VCaP (cell line): ENCODE measurements at regions not wholly inside any gene's neighbourhood (a gene's known extent, or its start where the extent isn't known, plus 50 kb on each side); places are given as distances from the start of the nearest gene placed in this dataset.
"Not testable (repeated sequence)": the region's sequence is repeated elsewhere in the genome, so short reads cannot be mapped to it uniquely, and the experiment has no call there.

ENCODE experiments used
- H3K27ac ChIP-seq: fragments of 450-650 bp; 2 replicates; pipeline ENCODE4 v1.5.1; 2017
- TF ChIP-seq, protein P1 (sequence below): fragments of 450-650 bp; conservative IDR thresholded peaks from 2 replicates; pipeline ENCODE4 v1.5.1; 2017; ENCODE audit warnings: mild to moderate bottlenecking, moderate library complexity

DNA sequence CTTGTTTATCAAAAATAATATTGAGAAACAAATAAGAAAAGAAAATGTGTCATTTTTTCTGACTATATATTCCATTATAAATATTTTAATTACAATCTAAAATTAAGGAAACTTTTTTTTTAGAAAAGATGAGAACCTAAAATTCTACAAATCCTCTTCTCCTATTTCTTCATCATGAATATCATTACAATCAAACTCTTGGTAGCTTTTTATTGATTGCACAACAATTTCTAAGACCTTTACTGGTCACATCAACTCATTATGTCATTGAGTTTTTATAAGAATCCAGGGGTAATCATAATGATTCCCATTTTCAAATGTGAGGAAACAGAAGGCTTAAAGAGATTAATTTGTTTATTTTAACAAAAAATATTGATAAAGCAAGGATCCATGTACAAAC, 841.0 kb downstream of the FRK start:
- no peak overlapping the region for H3K27ac ChIP-seq
- TF ChIP-seq, protein P1, sequence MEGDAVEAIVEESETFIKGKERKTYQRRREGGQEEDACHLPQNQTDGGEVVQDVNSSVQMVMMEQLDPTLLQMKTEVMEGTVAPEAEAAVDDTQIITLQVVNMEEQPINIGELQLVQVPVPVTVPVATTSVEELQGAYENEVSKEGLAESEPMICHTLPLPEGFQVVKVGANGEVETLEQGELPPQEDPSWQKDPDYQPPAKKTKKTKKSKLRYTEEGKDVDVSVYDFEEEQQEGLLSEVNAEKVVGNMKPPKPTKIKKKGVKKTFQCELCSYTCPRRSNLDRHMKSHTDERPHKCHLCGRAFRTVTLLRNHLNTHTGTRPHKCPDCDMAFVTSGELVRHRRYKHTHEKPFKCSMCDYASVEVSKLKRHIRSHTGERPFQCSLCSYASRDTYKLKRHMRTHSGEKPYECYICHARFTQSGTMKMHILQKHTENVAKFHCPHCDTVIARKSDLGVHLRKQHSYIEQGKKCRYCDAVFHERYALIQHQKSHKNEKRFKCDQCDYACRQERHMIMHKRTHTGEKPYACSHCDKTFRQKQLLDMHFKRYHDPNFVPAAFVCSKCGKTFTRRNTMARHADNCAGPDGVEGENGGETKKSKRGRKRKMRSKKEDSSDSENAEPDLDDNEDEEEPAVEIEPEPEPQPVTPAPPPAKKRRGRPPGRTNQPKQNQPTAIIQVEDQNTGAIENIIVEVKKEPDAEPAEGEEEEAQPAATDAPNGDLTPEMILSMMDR, result no peak

DNA sequence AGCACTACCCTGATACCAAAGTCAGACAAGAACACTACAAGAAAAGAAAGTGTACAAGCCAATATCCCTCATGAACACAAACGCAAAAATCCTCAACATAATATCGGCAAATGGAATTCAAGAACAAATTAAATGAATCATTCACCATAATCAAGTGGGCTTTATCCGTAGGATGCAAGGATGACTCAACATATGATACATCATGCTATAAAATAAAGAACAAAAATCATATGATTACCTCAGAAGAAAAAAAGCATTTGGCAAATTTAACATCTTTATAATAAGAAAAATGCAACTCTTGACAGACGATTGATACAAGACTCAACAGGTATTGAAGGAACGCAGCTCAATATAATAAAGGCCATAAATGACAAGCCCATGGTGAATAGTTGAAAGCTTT, 843.9 kb downstream of the FRK start:
- H3K27ac ChIP-seq, result no peak overlapping the region
- TF ChIP-seq, protein P1, result no peak

DNA sequence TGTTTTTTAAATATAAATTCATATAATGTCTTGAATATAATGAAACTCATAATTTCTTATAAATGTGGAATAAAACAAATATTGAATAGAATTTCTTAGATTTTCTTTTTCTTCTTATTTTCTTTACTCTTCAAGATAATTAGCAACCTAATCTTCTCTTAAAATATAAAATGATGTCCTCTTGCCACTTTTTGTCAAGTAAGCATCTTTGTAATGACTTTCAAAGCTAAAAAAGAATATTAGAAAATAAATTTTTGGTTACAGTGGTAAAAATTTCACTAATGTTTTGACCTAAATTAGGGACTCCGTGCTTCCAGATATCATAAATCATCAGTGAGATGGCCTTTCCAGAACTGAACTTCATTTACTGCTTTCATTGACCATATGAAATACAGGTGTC, 846.4 kb downstream of the FRK start:
- TF ChIP-seq, protein P1, result no peak
- no peak overlapping the region for H3K27ac ChIP-seq

DNA sequence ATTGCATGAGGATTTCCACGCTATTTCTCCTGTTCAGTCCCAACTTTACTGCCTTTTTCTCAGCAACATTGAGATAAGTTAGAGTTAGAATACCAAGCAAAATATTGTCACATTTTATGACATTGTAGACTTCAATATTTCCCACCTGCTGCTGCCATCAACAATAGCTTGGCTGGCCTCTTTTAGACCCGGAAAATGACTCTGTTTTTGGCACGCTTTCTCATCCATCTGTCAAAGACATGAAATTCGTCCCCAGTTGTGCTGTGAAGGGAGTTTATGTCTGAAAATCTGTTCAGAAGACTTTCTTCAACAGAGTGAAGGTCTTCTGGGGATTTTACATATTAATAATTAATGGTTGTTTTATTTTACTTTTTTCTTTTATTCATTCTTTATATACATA, 857.3 kb downstream of the FRK start:
- H3K27ac ChIP-seq, result no peak overlapping the region
- TF ChIP-seq, protein P1, result no peak

DNA sequence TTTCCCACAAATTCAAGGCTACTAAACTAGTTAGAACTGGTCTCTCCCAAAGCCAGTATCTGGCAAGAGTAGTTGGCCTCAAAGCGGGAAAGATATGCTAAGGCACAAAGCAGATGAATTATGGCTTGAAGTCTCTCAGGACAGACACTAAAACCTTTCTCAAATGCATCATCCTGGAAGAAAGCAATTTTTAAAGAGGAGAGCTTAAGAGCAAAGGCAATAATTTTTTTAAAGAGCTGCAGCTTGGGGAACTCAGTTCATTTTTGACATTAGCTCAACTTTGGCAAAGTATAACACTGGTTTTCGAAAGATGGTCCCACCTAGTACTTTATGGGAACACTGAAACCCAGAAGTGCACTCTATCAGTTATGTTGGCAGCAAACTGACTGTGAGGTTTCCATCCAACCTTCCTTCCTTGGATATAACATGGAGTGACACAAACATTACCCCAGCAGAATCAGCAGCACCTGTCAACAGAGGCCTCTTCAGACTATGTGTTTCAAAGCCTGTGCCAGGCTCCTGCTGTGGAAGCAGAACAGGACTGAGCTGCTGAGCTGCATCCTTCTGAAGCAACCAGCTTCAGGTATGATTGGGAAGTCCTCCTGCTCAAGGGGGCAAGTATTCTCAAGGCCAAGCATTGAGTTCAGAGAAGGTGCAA, 852.3 kb upstream of the HS3ST5 start:
- H3K27ac ChIP-seq, result no peak overlapping the region
- TF ChIP-seq, protein P1, result no peak

DNA sequence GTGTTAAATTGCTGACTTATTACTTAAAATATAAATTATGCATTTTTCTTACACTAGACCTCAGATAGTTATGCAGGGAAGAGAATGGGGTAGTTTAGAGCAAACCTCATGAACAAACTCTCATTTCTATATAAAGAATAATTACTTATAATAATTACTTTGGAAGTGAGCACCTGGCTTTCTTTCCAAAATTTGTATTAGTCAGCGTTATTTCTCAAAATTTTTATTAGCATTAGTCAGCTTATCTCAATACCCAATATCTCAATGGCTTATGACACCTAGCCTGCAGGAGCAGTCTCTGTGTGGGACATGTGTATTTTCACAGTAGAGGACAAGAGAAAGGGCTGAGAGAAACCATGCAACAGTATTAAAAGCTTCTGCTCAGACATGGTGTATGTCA, 849.2 kb upstream of the HS3ST5 start:
- H3K27ac ChIP-seq, result no peak overlapping the region
- TF ChIP-seq, protein P1, result no peak

DNA sequence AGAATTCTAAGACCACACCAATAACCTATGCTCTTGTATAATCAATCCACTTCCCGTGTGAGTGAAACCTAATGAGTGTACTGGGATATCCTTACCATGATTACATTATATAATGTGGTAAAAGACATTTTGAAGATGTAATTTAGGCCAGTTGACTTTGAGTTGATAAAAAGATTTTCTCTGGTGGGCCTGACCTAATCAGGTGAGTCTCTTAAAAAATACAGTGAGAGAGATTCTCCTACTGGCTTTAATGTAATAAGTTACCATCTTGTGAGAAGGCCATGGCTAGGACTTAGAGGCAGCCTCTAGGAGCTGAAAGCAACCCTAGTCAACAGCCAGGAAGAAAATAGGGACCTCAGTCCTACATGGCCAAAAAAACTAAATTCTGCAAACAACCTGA, 847.7 kb upstream of the HS3ST5 start:
- TF ChIP-seq, protein P1, result no peak
- H3K27ac ChIP-seq, result no peak overlapping the region

DNA sequence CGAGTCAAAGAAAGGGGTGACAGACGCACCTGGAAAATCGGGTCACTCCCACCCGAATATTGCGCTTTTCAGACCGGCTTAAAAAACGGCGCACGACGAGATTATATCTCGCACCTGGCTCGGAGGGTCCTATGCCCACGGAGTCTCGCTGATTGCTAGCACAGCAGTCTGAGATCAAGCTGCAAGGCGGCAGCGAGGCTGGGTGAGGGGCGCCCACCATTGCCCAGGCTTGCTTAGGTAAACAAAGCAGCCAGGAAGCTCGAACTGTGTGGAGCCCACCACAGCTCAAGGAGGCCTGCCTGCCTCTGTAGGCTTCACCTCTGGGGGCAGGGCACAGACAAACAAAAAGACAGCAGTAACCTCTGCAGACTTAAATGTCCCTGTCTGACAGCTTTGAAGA, 832.6 kb upstream of the HS3ST5 start:
- not testable (repeated sequence) for H3K27ac ChIP-seq

DNA sequence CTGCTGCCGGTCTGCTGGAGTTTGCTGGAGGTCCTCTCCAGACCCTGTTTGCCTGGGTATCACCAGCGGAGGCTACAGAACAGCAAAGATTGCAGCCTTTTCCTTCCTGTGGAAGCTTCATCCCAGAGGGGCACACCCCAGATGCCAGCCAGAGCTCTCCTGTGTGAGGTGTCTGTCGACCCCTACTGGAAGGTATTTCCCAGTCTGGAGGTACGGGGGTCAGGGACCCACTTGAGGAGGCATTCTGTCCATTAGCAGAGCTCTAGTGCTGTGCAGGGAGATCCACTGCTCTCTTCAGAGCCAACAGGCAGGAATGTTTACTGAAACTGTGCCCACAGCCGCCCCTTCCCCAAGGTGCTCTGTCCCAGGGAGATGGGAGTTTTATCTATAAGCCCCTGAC, 823.1 kb upstream of the HS3ST5 start:
- not testable (repeated sequence) for H3K27ac ChIP-seq
